Activated T-cell treated with anti-CD3 and anti-CD28 coated beads, Interleukin-2, amount 50 U/mL, for 4 hours (primary cell): ENCODE measurements at regions not wholly inside any gene's neighbourhood (a gene's known extent, or its start where the extent isn't known, plus 50 kb on each side); places are given as distances from the start of the nearest gene placed in this dataset.
"Not testable (repeated sequence)": the region's sequence is repeated elsewhere in the genome, so short reads cannot be mapped to it uniquely, and the experiment has no call there.

Source experiments
- ATAC-seq, 2 donors: fragments of 200-7000 bp; cut with Tn5 transposase; one replicate each; pipeline ENCODE4 v1.10.0; 2021
- DNase-seq: peaks from one replicate; pipeline ENCODE4 v3.0.0-alpha.2; 2020
- H3K27me3 Mint-ChIP-seq: one replicate; pipeline ENCODE4 v1.8.0; 2021; ENCODE audit warnings: low read depth, mixed read lengths
- H3K36me3 Mint-ChIP-seq: one replicate; pipeline ENCODE4 v1.8.0; 2022; ENCODE audit warnings: mixed read lengths; ENCODE audit not compliant: insufficient read depth
- H3K4me1 Mint-ChIP-seq: one replicate; pipeline ENCODE4 v1.8.0; 2021; ENCODE audit warnings: low read depth, mixed read lengths
- H3K4me3 Mint-ChIP-seq: one replicate; pipeline ENCODE4 v1.8.0; 2021; ENCODE audit warnings: mild to moderate bottlenecking, moderate library complexity, mixed read lengths
- H3K9me3 Mint-ChIP-seq: one replicate; pipeline ENCODE4 v1.8.0; 2021; ENCODE audit warnings: mixed read lengths

- DNase-seq (no peak), ATAC-seq (no peak)
- H3K9me3 Mint-ChIP-seq: peaks cover 3% of the 10 kb centered on the region
- no peak overlapping the region for H3K4me3 Mint-ChIP-seq
- no peaks in the 10 kb centered on the region for H3K4me1 Mint-ChIP-seq
- H3K27me3 Mint-ChIP-seq: no peaks in the 10 kb centered on the region
- H3K36me3 Mint-ChIP-seq: no peaks in the 10 kb centered on the region
These were observed 446.8 kb upstream of the GCFC2 start for GRCh38 chr2:76157531-76157930.

GRCh38 chr2:76154981-76155380 lies 444.3 kb upstream of the GCFC2 start:
- Mint-ChIP-seq H3K4me3 (no peak overlapping the region), H3K9me3 (no peaks in the 10 kb centered on the region), H3K27me3 (no peaks in the 10 kb centered on the region), H3K36me3 (no peaks in the 10 kb centered on the region), H3K4me1 (no peaks in the 10 kb centered on the region)
- no peak for DNase-seq
- ATAC-seq: no peak

GRCh38 chr2:76149846-76150245 lies 439.1 kb upstream of the GCFC2 start:
- ATAC-seq: no peak
- Mint-ChIP-seq H3K36me3 (no peaks in the 10 kb centered on the region), H3K9me3 (peaks cover 12% of the 10 kb centered on the region), H3K4me1 (no peaks in the 10 kb centered on the region), H3K27me3 (no peaks in the 10 kb centered on the region), H3K4me3 (no peak overlapping the region)
- DNase-seq: no peak

GRCh38 chr2:76139303-76139702 lies 428.6 kb upstream of the GCFC2 start:
- not testable (repeated sequence) for DNase-seq, H3K27me3 Mint-ChIP-seq, ATAC-seq, H3K4me3 Mint-ChIP-seq, H3K4me1 Mint-ChIP-seq, H3K36me3 Mint-ChIP-seq
- peaks cover 22% of the 10 kb centered on the region for H3K9me3 Mint-ChIP-seq

- H3K27me3 Mint-ChIP-seq: no peaks in the 10 kb centered on the region
- H3K4me3 Mint-ChIP-seq: no peak overlapping the region
- ATAC-seq (no peak), DNase-seq (no peak)
- no peaks in the 10 kb centered on the region for H3K36me3 Mint-ChIP-seq
- H3K9me3 Mint-ChIP-seq: peaks cover 3% of the 10 kb centered on the region
- H3K4me1 Mint-ChIP-seq: no peaks in the 10 kb centered on the region
These were observed 417.9 kb upstream of the GCFC2 start for GRCh38 chr2:76128622-76129021.

- ATAC-seq (no peak), DNase-seq (no peak)
- no peaks in the 10 kb centered on the region for H3K36me3 Mint-ChIP-seq
- peaks cover 3% of the 10 kb centered on the region for H3K9me3 Mint-ChIP-seq
- no peaks in the 10 kb centered on the region for H3K27me3 Mint-ChIP-seq
- H3K4me1 Mint-ChIP-seq: no peaks in the 10 kb centered on the region
- no peak overlapping the region for H3K4me3 Mint-ChIP-seq
These were observed 409.5 kb upstream of the GCFC2 start for GRCh38 chr2:76120176-76120575.

GRCh38 chr2:76089683-76090082 lies 379.0 kb upstream of the GCFC2 start:
- no peaks in the 10 kb centered on the region for H3K36me3 Mint-ChIP-seq
- DNase-seq: no peak
- H3K4me3 Mint-ChIP-seq: no peak overlapping the region
- peaks cover 6% of the 10 kb centered on the region for H3K9me3 Mint-ChIP-seq
- no peaks in the 10 kb centered on the region for H3K27me3 Mint-ChIP-seq
- no peaks in the 10 kb centered on the region for H3K4me1 Mint-ChIP-seq
- ATAC-seq: no peak

GRCh38 chr2:76083248-76083647 lies 372.5 kb upstream of the GCFC2 start:
- Mint-ChIP-seq H3K9me3 (peaks cover 6% of the 10 kb centered on the region), H3K4me3 (no peak overlapping the region), H3K27me3 (no peaks in the 10 kb centered on the region), H3K4me1 (no peaks in the 10 kb centered on the region), H3K36me3 (no peaks in the 10 kb centered on the region)
- DNase-seq (no peak), ATAC-seq (no peak)

- Mint-ChIP-seq H3K36me3 (no peaks in the 10 kb centered on the region), H3K4me1 (no peaks in the 10 kb centered on the region), H3K9me3 (peaks cover 4% of the 10 kb centered on the region), H3K27me3 (no peaks in the 10 kb centered on the region), H3K4me3 (no peak overlapping the region)
- DNase-seq (no peak), ATAC-seq (no peak)
These were observed 371.8 kb upstream of the GCFC2 start for GRCh38 chr2:76082509-76082908.

GRCh38 chr2:76080154-76080553 lies 369.4 kb upstream of the GCFC2 start:
- Mint-ChIP-seq H3K36me3 (no peaks in the 10 kb centered on the region), H3K4me1 (no peaks in the 10 kb centered on the region), H3K4me3 (no peak overlapping the region), H3K9me3 (peaks cover 4% of the 10 kb centered on the region), H3K27me3 (no peaks in the 10 kb centered on the region)
- ATAC-seq (no peak), DNase-seq (no peak)

- H3K4me3 Mint-ChIP-seq: no peak overlapping the region
- ATAC-seq: no peak
- no peak for DNase-seq
- H3K36me3 Mint-ChIP-seq: no peaks in the 10 kb centered on the region
- H3K9me3 Mint-ChIP-seq: peaks cover 14% of the 10 kb centered on the region
- H3K4me1 Mint-ChIP-seq: no peaks in the 10 kb centered on the region
- no peaks in the 10 kb centered on the region for H3K27me3 Mint-ChIP-seq
These were observed 364.4 kb upstream of the GCFC2 start for GRCh38 chr2:76075126-76075525.

GRCh38 chr2:76073992-76074604 lies 363.4 kb upstream of the GCFC2 start:
- no peaks in the 10 kb centered on the region for H3K36me3 Mint-ChIP-seq
- H3K27me3 Mint-ChIP-seq: no peaks in the 10 kb centered on the region
- ATAC-seq (no peak), DNase-seq (no peak)
- no peaks in the 10 kb centered on the region for H3K4me1 Mint-ChIP-seq
- H3K4me3 Mint-ChIP-seq: no peak overlapping the region
- H3K9me3 Mint-ChIP-seq: peaks cover 19% of the 10 kb centered on the region

- Mint-ChIP-seq H3K4me3 (no peak overlapping the region), H3K4me1 (no peaks in the 10 kb centered on the region), H3K36me3 (no peaks in the 10 kb centered on the region), H3K9me3 (peaks cover 26% of the 10 kb centered on the region), H3K27me3 (no peaks in the 10 kb centered on the region)
- no peak for ATAC-seq
- no peak for DNase-seq
These were observed 339.5 kb upstream of the GCFC2 start for GRCh38 chr2:76050196-76050595.

- peaks cover 13% of the 10 kb centered on the region for H3K9me3 Mint-ChIP-seq
- no peak for ATAC-seq
- no peak for DNase-seq
- H3K4me1 Mint-ChIP-seq: no peaks in the 10 kb centered on the region
- H3K27me3 Mint-ChIP-seq: no peaks in the 10 kb centered on the region
- no peaks in the 10 kb centered on the region for H3K36me3 Mint-ChIP-seq
- no peak overlapping the region for H3K4me3 Mint-ChIP-seq
These were observed 334.0 kb upstream of the GCFC2 start for GRCh38 chr2:76044701-76045100.

GRCh38 chr2:76039505-76039904 lies 328.8 kb upstream of the GCFC2 start:
- no peak for ATAC-seq

GRCh38 chr2:76027761-76028160 lies 317.0 kb upstream of the GCFC2 start:
- H3K27me3 Mint-ChIP-seq: no peaks in the 10 kb centered on the region
- no peak for DNase-seq
- no peak overlapping the region for H3K4me3 Mint-ChIP-seq
- H3K36me3 Mint-ChIP-seq: no peaks in the 10 kb centered on the region
- no peaks in the 10 kb centered on the region for H3K4me1 Mint-ChIP-seq
- ATAC-seq: no peak
- H3K9me3 Mint-ChIP-seq: peaks cover 28% of the 10 kb centered on the region

More at GRCh38 chr2:76039505-76039904, 328.8 kb upstream of the GCFC2 start:
- Mint-ChIP-seq H3K4me1 (no peaks in the 10 kb centered on the region), H3K4me3 (no peak overlapping the region), H3K36me3 (no peaks in the 10 kb centered on the region), H3K9me3 (peaks cover 3% of the 10 kb centered on the region), H3K27me3 (no peaks in the 10 kb centered on the region)
- no peak for DNase-seq
